ENCODE measurements at regions not wholly inside any gene's neighbourhood (a gene's known extent, or its start where the extent isn't known, plus 50 kb on each side); places are given as distances from the start of the nearest gene placed in this dataset.
A peak's percentile ranks its signal among the peaks of the same experiment; 100 is the strongest.
"Not testable (repeated sequence)": the region's sequence is repeated elsewhere in the genome, so short reads cannot be mapped to it uniquely, and the experiment has no call there.

DNA sequence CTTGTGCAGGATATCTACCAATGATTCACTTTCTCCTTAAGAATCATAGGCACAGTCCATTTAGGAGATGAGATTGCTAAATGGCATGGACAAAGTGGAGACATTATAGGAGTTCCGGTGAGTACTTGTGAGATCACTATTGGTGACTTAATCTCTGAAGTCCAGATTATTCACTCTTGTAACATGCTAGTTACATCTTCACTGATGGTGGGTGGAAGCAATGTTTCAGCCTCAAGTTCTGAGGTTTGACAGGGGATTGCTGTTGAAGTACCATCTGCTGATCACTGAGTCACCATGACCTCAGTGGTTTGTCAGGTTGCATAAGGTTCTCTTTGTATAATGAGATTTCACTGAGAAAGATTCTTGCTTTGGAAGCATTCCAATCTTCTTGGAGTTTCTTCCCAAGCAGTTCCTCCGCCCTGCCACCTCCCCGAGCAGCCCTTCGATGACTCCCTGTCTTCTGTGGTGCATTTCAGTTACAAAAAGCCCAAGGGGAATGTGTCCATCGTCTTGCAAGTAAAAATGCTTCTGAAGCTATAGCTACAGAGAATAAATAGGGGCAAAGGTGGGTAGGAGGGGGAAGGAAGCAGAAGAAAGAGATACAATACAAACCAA lies 114.7 kb downstream of the NBPF8 start:
- POLR2A ChIA-PET: not testable (repeated sequence)

GRCh38 chr1:120531455-120531854 lies 116.6 kb downstream of the NBPF8 start:
- H3K4me3 Mint-ChIP-seq; H3K27ac Mint-ChIP-seq; POLR2A ChIA-PET; H3K9me3 Mint-ChIP-seq; H3K36me3 Mint-ChIP-seq; ATAC-seq (ENCODE audit: low read depth); H3K27me3 Mint-ChIP-seq; DNase-seq: not testable (repeated sequence)
- peaks cover 13% of the 10 kb centered on the region for H3K4me1 Mint-ChIP-seq

More for the DNA sequence above, 114.7 kb downstream of the NBPF8 start:
- not testable (repeated sequence) for H3K36me3 Mint-ChIP-seq; DNase-seq; H3K27me3 Mint-ChIP-seq; H3K9me3 Mint-ChIP-seq; H3K27ac Mint-ChIP-seq; H3K4me1 Mint-ChIP-seq; H3K4me3 Mint-ChIP-seq; ATAC-seq (ENCODE audit: low read depth)

DNA sequence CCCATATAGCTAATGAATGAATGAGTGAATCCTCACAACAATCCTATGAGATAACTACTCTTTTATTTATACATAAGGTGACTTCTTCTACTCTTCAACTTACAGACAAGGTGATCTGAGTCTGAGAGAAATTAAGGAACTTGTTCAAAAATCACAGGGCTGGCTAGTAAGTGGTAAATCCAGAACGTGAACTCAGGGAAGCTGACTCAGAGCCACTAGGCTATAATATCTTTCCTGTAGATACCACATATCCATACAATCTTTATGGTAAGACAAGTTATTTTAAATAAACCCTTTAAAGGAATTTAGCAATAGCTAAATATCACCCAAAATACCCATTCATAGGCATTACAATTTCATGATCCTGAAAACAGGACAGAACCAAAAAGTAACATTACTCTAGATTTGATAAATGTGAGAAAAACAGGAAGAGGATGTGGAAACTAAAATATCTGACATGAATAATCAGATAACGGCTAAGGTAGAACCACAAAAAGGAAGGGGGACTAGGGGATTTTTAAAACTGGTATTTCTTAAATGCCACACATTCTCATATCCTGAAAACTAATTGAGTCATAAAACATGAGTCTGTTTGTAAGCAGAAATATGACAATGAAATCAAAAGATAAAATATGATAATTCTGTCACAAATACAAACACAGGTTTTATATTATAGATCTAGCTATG lies 119.7 kb downstream of the NBPF8 start:
- H3K36me3 Mint-ChIP-seq, H3K9me3 Mint-ChIP-seq, POLR2A ChIA-PET, H3K27me3 Mint-ChIP-seq, DNase-seq: not testable (repeated sequence)
- peak overlapping the region; percentile 80 for H3K4me3 Mint-ChIP-seq
- H3K4me1 Mint-ChIP-seq: peaks cover 13% of the 10 kb centered on the region
- peak; percentile 62 for ATAC-seq (ENCODE audit: low read depth)
- H3K27ac Mint-ChIP-seq: peak overlapping the region; percentile 88

DNA sequence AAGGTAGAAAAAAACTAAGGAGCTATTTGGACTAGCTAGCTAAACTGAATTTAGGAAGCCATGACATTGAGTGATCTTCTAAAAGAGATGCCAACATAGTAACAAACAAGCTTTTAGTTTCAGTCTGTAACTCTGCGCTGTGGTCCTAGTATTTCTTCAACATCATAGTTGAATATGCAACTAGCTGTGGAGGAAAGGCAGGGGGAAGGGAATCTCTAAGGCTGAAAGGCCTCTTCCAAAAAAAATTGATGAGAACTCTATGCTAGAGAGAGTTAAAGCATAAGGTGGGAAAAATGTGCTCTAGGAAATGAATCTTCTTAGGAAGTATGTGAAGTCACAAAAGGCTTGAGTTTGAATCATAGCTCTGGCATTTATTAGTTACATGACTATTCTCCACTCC lies 120.2 kb downstream of the NBPF8 start:
- Mint-ChIP-seq H3K27ac (peak overlapping the region; percentile 88), H3K4me3 (peak overlapping the region; percentile 80), H3K4me1 (peaks cover 13% of the 10 kb centered on the region)
- ATAC-seq (ENCODE audit: low read depth): peak; percentile 74
- H3K36me3 Mint-ChIP-seq, H3K27me3 Mint-ChIP-seq, DNase-seq, POLR2A ChIA-PET, H3K9me3 Mint-ChIP-seq: not testable (repeated sequence)

GRCh38 chr1:120541394-120541793 lies 126.6 kb downstream of the NBPF8 start:
- H3K9me3 Mint-ChIP-seq; H3K27me3 Mint-ChIP-seq; H3K36me3 Mint-ChIP-seq; H3K4me3 Mint-ChIP-seq; H3K4me1 Mint-ChIP-seq; H3K27ac Mint-ChIP-seq; ATAC-seq (ENCODE audit: low read depth); DNase-seq; POLR2A ChIA-PET: not testable (repeated sequence)

DNA sequence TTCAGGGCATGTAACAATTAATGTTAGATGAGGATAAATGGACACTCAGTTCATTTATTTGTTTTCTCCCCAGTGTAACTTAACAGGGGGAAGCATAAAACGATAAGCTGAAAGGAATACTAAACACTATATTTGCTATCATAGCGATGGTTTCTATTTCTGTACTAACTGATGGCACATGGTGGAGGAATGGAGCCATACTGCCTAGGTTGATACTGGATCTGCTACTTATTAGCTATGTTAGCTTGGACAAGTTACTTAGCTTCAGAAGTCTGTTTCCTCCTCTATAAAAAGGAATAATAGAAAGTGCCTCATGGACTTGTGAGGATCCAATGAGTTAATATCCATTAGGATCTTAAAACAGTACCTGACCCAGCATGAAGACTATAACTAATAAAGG lies 127.5 kb downstream of the NBPF8 start:
- POLR2A ChIA-PET; H3K27me3 Mint-ChIP-seq; DNase-seq; H3K9me3 Mint-ChIP-seq; H3K4me3 Mint-ChIP-seq; ATAC-seq (ENCODE audit: low read depth); H3K4me1 Mint-ChIP-seq; H3K36me3 Mint-ChIP-seq; H3K27ac Mint-ChIP-seq: not testable (repeated sequence)

DNA sequence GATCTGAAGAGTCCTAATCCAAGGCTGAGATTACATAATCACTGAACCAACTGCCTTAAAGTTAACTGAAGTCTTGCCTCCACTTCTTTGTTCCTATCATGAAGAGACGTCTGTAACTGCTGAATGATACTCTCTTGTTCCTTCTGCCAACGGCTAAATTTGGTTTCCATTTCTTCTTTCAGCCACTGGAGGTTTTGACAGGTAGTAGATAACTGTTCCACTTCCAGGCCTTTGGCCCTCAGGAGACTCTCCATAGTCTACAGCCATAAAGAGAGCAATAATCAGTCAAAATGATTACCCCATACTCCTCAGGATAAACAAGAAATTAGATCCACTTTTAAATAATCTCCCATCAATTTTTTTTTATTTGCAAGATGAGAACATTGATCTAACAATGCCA lies 128.1 kb downstream of the NBPF8 start:
- POLR2A ChIA-PET; H3K27ac Mint-ChIP-seq; H3K9me3 Mint-ChIP-seq; H3K4me3 Mint-ChIP-seq; H3K4me1 Mint-ChIP-seq; H3K27me3 Mint-ChIP-seq; H3K36me3 Mint-ChIP-seq; DNase-seq; ATAC-seq (ENCODE audit: low read depth): not testable (repeated sequence)

- H3K27me3 Mint-ChIP-seq, H3K9me3 Mint-ChIP-seq, POLR2A ChIA-PET, H3K4me3 Mint-ChIP-seq, H3K4me1 Mint-ChIP-seq, H3K36me3 Mint-ChIP-seq, H3K27ac Mint-ChIP-seq: not testable (repeated sequence)
- DNase-seq (peak; percentile 68), ATAC-seq (ENCODE audit: low read depth) (peak; percentile 95)
These were observed 129.6 kb downstream of the NBPF8 start for GRCh38 chr1:120544434-120544833.

DNA sequence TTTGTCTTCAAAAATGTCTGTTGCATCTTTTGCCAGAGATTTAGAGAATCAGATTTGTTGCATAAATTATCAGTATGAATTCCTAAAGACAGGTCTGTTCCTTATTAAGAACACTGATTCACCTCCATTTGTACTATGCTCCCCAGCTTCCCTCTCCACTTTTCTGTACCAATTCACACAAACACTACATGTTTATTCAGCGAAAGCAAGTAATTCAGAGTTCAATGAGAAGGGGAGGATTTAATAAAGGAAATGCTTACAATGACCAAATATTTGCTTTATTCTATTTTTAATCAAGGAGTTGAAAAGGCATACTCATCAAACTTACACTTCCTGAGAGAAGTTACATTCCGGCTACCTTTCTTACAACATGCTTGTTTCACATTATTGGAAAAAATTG lies 135.5 kb downstream of the NBPF8 start:
- DNase-seq; POLR2A ChIA-PET; H3K27me3 Mint-ChIP-seq; H3K36me3 Mint-ChIP-seq; H3K9me3 Mint-ChIP-seq; H3K4me3 Mint-ChIP-seq; ATAC-seq (ENCODE audit: low read depth); H3K4me1 Mint-ChIP-seq; H3K27ac Mint-ChIP-seq: not testable (repeated sequence)

DNA sequence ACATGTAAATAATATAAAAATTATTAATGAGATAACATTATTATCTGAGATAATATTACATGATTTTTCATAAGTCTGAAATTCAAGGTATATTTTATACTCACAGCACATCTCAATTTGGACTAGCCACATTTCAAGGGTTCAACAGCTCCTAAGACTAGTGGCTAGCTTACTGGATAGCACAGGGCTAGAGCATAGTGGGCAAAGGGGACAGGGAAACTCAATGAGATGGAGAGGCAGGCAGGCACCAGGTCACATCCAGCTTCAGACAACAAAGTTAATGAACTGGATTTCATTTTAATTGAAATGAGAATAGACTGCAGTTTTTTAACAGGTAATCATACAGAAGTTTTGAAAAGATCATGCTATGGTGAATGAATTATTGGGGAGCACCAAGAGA lies 137.4 kb downstream of the NBPF8 start:
- H3K36me3 Mint-ChIP-seq; H3K27ac Mint-ChIP-seq; H3K4me3 Mint-ChIP-seq; H3K4me1 Mint-ChIP-seq; DNase-seq; H3K27me3 Mint-ChIP-seq; POLR2A ChIA-PET; ATAC-seq (ENCODE audit: low read depth); H3K9me3 Mint-ChIP-seq: not testable (repeated sequence)

DNA sequence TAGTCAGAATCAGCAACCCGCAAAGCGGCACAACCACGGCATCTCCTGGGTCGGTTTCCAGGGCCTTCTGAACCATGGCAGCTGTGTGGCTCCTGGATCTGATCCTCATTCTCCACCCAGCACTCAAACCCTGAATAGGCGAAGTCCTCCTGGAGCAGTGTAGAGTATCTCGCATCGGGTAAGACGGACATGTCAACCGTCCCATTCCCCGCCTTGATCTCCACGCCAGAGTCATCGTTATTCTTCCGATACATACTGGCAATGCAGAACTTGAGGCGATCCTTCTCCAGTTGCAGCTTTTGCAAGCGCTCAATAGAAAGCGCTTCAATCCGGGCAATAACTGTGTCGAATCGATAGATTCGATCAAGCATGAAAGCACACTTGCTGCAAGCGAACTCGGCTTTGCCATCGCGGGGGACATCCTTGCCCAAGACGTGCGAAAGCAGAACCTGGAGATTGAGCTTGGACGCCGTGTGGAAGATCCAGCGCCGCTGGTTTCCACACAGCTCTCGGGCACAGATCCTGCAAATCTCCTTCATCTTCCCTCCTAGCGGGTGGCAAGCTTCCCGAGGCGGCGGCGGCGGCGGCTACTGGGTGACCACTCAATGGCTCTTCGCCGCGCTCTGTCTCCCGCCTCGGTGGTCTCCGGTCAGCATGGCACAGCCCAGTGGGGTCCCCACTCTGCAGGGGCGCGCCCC lies 142.9 kb downstream of the NBPF8 start:
- H3K36me3 Mint-ChIP-seq; H3K9me3 Mint-ChIP-seq; H3K27ac Mint-ChIP-seq; H3K4me1 Mint-ChIP-seq; H3K27me3 Mint-ChIP-seq; ATAC-seq (ENCODE audit: low read depth); POLR2A ChIA-PET: not testable (repeated sequence)
- DNase-seq: peak; percentile 30
- H3K4me3 Mint-ChIP-seq: peak overlapping the region; percentile 74

- Mint-ChIP-seq H3K27ac (peak overlapping the region; percentile 64), H3K4me3 (peak overlapping the region; percentile 76)
- POLR2A ChIA-PET, H3K4me1 Mint-ChIP-seq, H3K27me3 Mint-ChIP-seq, H3K9me3 Mint-ChIP-seq, H3K36me3 Mint-ChIP-seq: not testable (repeated sequence)
- DNase-seq (peak; percentile 73), ATAC-seq (ENCODE audit: low read depth) (peak; percentile 80)
These were observed 143.6 kb downstream of the NBPF8 start for GRCh38 chr1:120558303-120559060.

DNA sequence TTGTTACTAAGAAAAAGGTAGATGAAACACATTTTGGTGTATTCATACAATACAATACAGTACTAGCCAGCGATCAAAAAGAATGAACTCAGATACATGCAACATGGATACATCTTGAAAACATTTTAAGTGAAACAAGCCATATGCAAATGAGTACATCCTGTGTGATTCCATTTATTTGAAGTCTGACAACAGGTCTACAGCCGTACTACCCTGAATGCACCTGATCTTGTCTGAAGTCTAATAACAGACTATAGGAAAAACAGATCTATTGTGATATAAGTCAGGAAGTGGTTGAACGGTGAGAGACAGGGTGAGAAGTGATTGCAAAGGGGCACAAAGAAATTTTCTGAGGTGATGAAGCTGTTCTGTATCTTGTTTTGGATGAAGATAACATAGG lies 146.9 kb downstream of the NBPF8 start:
- H3K27me3 Mint-ChIP-seq, H3K27ac Mint-ChIP-seq, H3K9me3 Mint-ChIP-seq, H3K36me3 Mint-ChIP-seq, H3K4me1 Mint-ChIP-seq, DNase-seq, POLR2A ChIA-PET, H3K4me3 Mint-ChIP-seq: not testable (repeated sequence)
- peak; percentile 28 for ATAC-seq (ENCODE audit: low read depth)

- POLR2A ChIA-PET; H3K4me1 Mint-ChIP-seq; H3K4me3 Mint-ChIP-seq; ATAC-seq (ENCODE audit: low read depth); H3K9me3 Mint-ChIP-seq; DNase-seq; H3K27me3 Mint-ChIP-seq; H3K27ac Mint-ChIP-seq; H3K36me3 Mint-ChIP-seq: not testable (repeated sequence)
These were observed 150.6 kb downstream of the NBPF8 start for GRCh38 chr1:120565396-120565795.

Data from activated naive CD8-positive, alpha-beta T cell treated with anti-CD3 and anti-CD28 coated beads, Interleukin-2, amount 10 ng/mL, durations not matched to agents 7 days and 5 days (primary cell).